NCI-H2196 (cell line): ENCODE measurements at regions not wholly inside any gene's neighbourhood (a gene's known extent, or its start where the extent isn't known, plus 50 kb on each side); places are given as distances from the start of the nearest gene placed in this dataset.
"Not testable (repeated sequence)": the region's sequence is repeated elsewhere in the genome, so short reads cannot be mapped to it uniquely, and the experiment has no call there.

Source experiments
- DNase-seq: peaks from one replicate; lab custom pipeline; 2025; ENCODE audit not compliant: unreplicated experiment; lab: John Stamatoyannopoulos, UW

DNA sequence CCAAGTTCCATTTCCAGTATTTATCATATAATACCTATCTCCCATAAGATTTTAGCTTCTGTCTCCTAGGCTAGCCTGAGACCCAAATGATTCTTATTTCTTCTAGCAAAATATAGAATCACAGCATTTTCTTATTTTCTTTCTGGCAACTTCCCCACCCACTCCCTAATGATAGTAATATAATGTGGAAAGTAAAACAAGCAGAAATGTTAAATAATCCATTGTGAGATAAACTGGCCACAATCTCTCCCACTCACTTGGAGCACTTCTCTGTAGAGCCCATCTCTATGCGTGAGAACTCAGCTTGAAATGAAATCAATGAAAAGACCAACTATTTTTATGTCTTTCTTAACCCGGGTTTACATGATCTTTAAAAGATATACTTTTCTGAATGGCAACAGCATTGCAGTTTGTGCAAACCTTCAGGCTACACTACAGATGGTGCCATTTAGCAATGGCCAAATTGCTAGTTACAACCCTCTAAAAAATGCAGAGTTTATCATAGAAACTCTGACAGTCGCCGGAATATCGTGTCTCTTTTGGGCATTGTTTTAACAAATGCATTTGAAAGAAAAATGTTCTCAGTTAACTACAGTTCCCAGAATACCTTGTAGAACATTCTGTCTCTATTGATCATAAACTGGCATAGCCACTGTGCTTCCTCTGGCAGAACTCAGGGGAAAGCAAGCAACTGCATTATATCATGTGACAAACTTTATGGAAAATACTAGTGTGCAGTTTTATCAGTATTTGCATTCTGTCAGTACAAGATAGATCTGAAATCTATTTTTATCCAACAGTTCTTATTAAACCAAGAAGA lies 1407.4 kb upstream of the ZEB2 start:
- no peak for DNase-seq

DNA sequence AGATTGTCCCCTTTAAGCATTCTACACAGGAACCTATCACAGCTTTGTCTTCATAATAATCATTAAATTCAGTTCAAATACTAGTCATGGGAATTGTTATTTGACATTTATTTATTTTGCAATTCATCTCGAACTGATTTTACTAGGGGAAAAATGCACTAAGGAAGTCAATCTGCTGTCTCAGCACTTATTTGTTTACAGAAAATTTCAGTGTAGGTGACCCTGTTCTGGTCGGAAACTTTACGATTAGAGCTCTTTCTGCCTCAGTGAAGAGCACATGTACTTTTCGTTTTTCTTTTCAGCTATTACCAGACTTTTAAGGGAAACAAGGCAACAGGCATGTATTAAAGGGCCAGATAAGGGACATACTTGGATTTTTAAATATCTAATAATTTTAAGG lies 1405.7 kb upstream of the ZEB2 start:
- no peak for DNase-seq

DNA sequence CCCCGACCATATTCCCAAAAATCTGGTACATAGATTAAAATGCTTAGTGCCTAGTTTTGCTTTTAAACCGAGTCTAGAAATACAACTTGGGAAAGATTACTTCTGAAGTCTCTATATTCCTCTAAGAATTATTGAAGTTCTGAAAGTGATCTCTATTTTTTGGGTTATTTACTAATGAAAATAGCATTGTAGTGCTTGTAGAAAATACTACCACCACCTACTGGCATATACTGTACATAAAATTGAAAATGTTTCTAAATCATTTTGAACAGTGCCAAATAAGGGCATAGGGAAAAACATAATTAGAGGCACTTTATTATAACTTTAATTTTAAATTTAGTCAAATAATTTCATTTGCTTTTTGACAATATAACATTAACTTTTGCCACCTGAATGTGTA lies 1399.6 kb upstream of the ZEB2 start:
- no peak for DNase-seq

DNA sequence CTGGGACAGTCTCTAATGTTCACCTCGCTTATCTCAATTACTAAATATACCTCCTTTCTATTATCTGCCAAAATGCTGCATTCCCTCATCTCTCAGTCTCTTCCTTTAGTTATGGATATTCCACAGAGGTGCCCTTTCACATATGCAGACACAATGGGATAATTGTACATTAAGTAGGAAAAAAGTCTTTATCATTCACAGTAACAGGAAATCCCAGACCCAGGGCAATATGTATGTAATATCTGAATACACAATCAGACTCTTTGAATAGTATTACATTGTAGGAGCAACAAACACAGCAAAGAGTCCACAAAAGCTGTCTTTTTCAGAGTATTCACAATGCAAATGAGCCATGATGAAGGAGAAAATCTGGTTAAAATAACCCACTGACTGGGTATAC lies 1399.0 kb upstream of the ZEB2 start:
- DNase-seq = no peak

DNA sequence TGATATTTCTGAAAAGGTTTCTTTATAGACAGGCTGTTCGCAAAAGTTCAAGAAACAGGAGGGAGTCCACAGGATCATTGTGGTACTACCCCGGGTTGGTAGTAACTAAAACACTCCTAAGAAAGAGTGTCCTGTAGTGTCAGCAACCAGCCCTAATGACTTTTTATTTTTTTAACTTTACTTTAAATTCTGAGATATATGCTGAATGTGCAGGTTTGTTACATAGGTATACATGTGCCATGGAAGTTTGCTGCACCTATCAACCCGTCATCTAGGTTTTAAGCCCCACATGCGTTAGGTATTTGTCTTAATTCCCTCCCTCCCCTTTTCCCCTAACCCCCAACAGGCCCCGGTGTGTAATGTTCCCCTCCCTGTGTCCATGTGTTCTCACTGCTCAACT lies 1396.9 kb upstream of the ZEB2 start:
- no peak for DNase-seq

DNA sequence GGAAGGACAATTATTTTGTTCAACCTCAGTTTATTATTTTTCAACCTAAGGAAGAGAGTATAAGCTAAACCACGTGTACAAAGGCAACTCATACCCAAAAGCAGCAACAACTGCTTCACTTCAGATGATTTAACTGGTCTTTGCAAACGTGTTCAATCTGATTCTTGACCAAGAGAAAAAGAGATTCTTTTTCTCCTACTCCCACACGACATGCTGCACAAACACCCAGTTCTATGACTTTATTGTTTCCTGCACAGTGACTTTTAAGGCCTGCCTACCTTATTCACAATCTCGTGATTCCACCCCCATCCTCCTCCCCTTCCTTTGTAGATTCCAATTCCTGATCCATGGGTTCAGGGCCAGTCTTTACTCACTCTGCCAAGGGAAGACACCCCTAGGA lies 1394.8 kb upstream of the ZEB2 start:
- DNase-seq = no peak

DNA sequence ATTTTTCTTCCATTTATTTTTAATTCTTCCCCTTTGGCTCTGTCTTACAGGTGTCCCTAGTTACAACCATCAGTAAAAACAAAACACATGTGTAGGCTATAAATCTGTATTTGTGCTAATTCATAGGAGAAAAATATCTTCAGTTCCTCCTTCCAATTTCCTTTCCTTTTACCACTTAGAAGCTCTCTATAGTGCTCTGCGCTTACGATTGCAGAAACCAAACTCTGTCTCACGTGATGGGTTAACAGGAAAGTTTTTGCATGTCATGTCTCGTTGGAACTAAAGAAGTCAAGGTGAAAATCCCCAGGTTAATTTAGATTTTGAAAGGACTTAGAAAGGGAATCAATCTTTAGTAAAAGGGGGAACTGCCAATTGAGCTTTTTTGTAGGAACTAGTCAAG lies 1390.5 kb upstream of the ZEB2 start:
- DNase-seq = no peak

DNA sequence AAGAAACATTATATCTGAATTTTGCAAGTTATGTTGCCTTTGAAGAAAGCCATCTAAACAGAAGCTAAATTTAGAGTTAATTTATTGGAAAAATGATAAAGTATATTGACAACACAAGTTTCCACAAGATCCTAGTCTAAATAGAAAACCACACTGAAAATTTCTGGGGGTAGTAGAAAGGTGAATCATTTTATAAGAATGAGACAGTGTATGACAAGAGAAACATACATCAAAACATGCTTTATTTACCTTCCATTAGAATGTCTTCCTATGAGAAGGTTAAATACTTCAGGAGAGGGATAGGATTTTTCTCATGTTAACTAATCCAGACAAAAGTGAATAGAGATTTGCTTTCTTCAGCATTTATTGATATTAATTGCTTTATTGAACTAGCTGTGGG lies 1389.8 kb upstream of the ZEB2 start:
- no peak for DNase-seq

DNA sequence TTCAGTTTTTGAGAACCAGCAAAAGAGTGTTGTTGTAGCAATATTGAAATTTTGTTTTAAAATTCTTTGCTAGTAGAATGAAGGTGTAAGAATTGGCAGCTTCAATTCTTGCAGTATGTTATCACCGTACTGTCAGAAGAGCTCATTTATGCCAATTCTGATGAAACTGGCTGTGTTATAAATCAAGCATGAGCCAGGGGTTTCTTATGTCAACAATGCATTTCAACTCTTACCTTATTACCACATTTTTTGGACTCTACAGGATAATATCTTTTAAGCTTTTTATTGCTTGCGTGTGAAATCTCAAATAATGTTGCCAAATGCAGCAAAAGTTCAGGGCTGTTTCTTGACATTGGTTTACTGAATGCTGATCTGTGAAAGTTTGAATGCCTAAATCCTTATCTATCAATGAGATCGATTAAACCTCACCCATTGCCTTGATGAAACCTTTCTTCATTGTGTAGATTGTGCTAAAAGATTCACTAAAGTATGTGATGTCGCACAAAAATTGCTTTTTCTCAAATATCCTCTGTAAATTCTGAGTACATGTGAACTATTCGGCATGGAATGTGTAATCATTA lies 1389.3 kb upstream of the ZEB2 start:
- DNase-seq = no peak

DNA sequence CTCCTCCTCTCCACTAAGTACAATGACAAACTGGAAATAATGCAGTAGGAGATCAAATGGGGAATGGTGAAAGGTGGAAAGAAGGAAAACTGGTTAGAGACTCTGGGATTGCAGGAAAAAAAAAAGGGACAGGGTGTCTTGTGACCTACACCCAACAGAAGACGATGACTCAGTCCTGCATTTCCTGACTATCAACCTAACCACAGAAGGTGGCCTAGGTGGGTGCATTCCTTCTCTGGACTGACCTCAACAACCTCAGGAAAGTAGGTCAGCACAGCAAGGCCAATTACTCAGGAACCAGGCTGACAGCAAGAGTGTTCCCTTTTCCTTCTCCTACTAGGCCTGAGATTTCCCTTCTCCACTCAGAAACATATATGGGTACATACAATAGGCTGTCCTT lies 1386.4 kb upstream of the ZEB2 start:
- DNase-seq = no peak

DNA sequence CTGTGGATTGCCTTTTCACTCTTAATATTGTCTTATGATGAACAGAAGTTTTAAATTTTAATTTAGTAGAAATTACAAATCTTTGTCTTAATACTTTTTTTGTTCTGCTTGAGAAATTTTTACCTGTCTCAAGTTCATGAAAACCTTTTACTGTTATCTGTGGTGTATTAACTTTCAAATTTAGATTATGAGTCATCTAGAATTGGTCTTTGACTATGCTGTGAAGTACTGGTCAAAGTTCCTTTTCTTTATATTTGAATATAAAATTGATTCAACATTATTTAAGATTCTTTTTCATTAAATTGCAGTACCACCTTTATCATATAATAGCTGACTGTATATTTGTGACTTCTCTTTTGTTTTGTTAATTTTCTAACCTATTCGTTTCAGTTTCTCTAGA lies 1385.5 kb upstream of the ZEB2 start:
- DNase-seq = no peak

DNA sequence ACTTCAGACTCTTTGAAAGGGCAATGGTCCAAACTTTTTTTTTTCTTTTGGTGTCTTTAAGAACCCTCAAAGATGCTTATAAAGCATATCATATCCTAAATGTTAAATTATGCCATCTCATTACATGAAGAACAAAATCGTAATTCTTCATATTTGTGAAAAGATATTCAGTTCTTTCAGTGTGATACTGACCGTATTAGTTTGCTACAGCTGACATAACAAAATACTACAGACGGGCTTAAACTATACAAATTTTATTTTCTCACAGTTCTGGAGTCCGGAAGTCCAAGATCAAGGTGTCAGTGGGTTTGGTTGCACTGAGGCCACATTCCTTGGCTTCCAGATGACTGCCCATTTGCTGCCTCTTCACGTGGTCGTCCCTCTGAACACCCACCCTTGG lies 1377.2 kb upstream of the ZEB2 start:
- no peak for DNase-seq

DNA sequence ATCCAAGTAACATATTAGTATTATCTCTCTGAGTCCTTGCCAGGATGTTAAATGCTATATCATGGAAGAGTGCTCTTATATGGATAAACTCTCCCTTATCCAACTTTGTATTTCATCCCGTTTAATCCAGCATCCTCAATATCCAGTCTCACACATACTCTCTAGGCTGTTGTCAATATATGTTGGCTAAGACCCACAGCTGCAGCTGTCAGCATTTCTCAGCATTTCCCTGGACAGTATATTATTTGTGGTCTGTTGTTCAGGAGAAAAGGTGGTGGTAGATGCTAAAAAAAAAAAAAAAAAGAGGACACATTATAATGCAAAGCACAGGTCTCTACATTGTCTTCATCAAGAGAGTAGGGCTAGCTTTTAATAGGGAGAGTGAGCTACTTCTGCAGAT lies 1368.0 kb upstream of the ZEB2 start:
- no peak for DNase-seq

DNA sequence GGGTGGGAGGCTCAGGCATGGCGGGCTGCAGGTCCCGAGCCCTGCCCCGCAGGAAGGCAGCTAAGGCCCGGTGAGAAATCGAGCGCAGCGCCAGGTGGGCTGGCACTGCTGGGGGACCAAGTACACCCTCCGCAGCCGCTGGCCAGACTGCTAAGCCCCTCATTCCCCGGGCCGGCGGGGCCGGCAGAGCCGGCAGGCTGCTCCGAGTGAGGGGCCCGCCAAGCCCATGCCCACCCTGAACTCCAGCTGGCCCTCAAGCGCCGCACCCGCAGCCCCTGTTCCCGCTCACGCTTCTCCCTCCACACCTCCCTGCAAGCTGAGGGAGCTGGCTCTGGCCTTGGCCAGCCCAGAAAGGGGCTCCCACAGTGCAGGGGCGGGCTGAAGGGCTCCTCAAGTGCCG lies 1361.1 kb upstream of the ZEB2 start:
- not testable (repeated sequence) for DNase-seq

DNA sequence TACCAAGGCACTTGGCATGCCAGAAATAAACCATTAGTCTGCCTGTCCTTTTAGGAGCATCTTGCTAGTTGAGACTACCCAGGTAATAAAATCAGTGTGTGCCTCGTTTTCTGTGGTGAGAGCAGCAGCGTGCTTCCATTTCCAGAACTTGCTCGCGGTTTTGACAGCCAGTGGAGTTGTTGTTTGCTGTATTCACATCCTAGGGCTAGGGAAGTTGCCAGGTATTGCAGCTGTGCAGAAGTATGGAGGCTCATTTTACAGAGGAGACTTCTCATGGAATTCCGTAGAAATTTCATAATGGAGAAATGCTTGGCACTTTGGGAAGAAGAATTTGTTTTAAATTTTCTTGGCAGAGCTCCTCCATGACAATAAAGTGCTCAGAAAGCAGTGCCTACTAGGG lies 1355.1 kb upstream of the ZEB2 start:
- DNase-seq = no peak

DNA sequence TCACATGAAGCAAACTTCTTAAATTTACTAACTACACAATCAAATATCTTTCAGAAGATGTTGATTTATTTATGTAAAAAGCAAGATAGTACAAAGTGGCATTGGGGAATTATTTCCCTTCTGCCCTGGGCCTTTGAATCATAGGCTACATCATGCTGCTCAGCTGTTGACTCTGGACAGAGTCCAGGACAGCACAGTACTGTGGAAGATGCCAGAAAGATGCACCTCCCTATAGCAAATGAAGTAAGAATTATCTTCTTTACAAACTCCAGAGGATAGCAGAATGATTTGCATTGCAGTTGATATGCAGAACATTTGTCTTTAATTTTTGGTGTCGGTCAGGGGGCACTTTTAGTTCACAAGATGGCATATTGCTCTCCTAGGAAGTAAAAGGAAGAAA lies 1354.5 kb upstream of the ZEB2 start:
- no peak for DNase-seq

DNA sequence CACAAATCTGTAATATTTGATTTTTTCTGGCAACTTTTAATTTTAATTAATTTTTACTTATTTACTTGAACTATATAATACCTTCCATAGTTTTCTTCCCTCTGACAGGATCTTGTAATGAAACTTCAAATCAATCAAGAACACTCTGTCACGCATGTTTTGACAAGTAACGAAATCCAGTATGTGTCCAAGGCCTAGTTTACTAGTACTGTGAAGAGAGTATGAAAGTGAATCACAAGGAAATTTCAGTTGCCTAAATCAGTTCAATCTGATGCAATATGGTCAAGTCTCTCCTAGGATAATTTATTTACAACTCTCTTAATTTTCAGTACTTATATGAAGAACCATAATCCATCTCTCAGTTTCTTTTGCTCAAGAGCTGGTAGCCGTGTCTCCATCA lies 1344.6 kb upstream of the ZEB2 start:
- DNase-seq = no peak

DNA sequence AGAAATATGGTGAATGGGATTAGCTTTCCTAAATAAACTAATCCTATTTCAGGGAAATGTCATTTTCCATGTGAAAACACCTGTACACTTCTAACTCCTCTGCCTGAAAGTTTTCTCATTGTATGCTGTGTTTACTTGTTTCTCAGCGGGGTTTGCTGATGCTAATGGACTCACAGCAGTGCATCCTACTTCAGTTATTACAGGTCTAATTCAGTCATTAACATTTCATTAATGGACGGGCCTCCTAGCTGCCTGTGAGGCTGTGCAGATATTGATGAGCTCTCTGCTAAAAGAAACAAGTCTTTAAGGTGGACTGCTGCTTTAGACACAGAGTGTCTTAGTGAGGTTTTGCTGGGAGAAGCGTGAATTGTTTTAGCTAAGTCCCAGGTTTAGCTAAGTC lies 1342.0 kb upstream of the ZEB2 start:
- DNase-seq = no peak

DNA sequence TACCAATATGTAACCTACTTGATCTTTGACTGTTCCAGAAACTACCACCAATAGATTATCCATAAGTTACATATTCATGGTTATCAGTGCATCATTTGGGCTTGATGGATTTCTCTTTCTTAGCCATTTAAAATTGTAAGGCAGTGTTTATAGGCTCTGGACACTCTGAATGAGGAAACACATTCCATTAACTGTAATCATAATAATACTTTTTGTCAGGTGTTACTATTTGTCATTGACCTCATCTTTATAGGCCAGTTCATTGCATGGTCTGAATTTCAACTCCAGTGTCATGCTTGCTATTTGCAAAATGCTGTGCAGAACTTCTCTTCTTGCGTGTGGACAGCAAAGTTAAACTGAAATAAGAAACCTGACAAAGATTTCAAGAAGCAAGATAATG lies 1340.2 kb upstream of the ZEB2 start:
- DNase-seq = no peak

DNA sequence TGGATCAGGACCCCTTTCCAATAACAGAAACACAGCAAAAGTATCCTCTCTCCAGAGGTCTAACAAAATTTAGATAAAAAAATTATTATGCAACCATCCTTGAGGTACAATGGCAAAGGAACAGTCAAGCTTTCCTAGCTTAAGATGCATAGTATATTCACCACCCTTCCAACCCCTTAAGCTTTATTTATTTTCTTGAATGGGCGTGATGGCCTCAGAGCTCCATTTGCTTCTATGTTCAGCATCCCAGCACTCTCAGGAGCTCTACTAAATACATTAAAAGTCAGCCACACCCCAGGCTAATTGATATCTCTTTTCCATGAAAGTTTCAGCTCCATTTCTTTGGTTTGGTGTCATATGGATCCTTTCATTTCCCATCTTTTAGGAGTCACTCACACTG lies 1335.2 kb upstream of the ZEB2 start:
- no peak for DNase-seq

DNA sequence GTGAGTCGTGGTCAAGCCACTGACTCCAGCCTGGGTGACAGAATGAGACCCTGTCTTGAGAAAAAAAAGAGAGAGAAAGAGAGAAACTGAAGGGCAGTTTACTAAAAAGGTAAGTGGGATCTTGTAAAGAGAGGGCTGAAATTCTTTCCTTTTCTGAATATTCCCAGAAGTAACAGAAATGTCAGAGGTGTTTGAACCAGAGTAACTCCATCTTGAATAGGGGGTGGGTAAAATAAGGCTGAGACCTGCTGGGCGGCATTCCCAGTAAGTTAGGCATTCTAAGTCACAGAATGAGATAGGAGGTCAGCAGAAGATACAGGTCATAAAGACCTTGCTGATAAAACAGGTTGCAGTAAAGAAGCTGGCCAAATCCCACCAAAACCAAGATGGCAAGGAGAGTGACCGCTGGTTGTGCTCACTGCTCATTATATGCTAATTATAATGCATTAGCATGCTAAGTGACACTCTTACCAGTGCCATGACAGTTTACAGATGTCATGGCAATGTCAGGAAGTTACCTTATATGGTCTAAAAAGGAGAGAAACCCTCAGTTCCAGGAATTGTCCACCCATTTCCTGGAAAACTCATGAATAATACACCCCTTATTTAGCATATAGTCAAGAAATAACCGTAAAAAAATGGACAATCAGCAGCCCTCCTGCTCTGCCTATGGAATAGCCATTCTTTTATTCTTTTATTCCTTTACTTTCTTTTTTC lies 1334.3 kb upstream of the ZEB2 start:
- no peak for DNase-seq

DNA sequence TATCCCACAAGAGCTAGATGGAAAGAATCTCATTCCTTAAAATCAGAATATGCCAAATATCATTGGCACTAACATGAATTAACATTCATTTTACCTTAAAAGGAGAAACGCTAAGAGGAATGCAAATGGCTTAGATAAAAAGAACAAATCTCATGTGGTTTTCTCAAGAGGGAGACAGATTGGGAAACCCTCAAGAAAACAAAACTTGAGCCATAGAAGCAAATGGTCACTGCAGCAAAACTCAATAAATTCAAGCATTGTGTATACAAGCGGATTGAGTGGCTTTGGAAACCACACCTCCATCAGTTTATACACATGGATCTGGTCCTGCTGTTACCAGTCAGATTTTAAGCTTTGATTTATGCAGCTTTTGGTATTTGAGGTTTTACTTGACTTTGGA lies 1331.8 kb upstream of the ZEB2 start:
- DNase-seq = no peak
